Liver (tissue), 8 donors: ENCODE measurements at regions not wholly inside any gene's neighbourhood (a gene's known extent, or its start where the extent isn't known, plus 50 kb on each side); places are given as distances from the start of the nearest gene placed in this dataset.

Experiments
- DNase-seq: peaks from one replicate; pipeline ENCODE4 v3.0.0-alpha.2; 2017; ENCODE audit warnings: low spot score
- H3K27ac ChIP-seq, 2 donors: one replicate each; pipeline ENCODE4 v1.7.0; 2013; ENCODE audit warnings: inconsistent platforms in 2 of 2, low read length in 2 of 2, control low read depth in 1 of 2, low read depth in 1 of 2, mild to moderate bottlenecking in 1 of 2
- H3K27me3 ChIP-seq, 4 donors: one replicate each; pipeline versions ENCODE4 v1.6.1 to v1.7.0; 2013; ENCODE audit warnings: low read length in 3 of 4, inconsistent platforms in 1 of 4, mild to moderate bottlenecking in 1 of 4, moderate library complexity in 1 of 4; ENCODE audit not compliant: control insufficient read depth in 4 of 4, insufficient read depth in 4 of 4
- H3K36me3 ChIP-seq, 4 donors: one replicate each; pipeline versions ENCODE4 v1.6.1 to v1.7.0; 2013; ENCODE audit warnings: low read length in 3 of 4, mild to moderate bottlenecking in 3 of 4, low read depth in 1 of 4, moderate library complexity in 1 of 4; ENCODE audit not compliant: control insufficient read depth in 4 of 4, insufficient read depth in 3 of 4
- H3K4me1 ChIP-seq, 4 donors: one replicate each; pipeline versions ENCODE4 v1.6.1 to v1.7.0; 2013; ENCODE audit warnings: low read length in 3 of 4, mild to moderate bottlenecking in 3 of 4, moderate library complexity in 1 of 4; ENCODE audit not compliant: control insufficient read depth in 4 of 4, insufficient read depth in 4 of 4
- H3K4me3 ChIP-seq, 3 donors: one replicate each; pipeline versions ENCODE4 v1.6.1 to v1.7.0; 2013; ENCODE audit warnings: low read length in 3 of 3, control low read depth in 1 of 3, low read depth in 1 of 3, mild to moderate bottlenecking in 1 of 3
- H3K9ac ChIP-seq, 2 donors: one replicate each; pipeline ENCODE4 v1.7.0; 2013; ENCODE audit warnings: low read length in 2 of 2, mild to moderate bottlenecking in 2 of 2, moderate library complexity in 2 of 2, control low read depth in 1 of 2, low read depth in 1 of 2
- H3K9me3 ChIP-seq, 4 donors: one replicate each; pipeline versions ENCODE4 v1.6.1 to v1.7.0; 2013; ENCODE audit warnings: low read length in 3 of 4; ENCODE audit not compliant: control insufficient read depth in 4 of 4
- EGR1 ChIP-seq, 2 donors: IDR thresholded peaks; 2 replicates each; pipeline ENCODE4 v1.6.1; 2016 to 2018; ENCODE audit warnings: antibody characterized with exemption in 2 of 2, low read depth in 2 of 2
- GABPA ChIP-seq, 2 donors: IDR thresholded peaks in 1 of 2; conservative IDR thresholded peaks in 1 of 2; 2 replicates each; pipeline ENCODE4 v1.6.1; 2016; ENCODE audit warnings: antibody characterized with exemption in 2 of 2, mild to moderate bottlenecking in 1 of 2, moderate library complexity in 1 of 2
- HNF4A ChIP-seq, 2 donors: conservative IDR thresholded peaks; 2 replicates each; pipeline ENCODE4 v1.6.1; 2016; ENCODE audit warnings: antibody characterized with exemption in 2 of 2, mild to moderate bottlenecking in 2 of 2
- HNF4G ChIP-seq: IDR thresholded peaks from 2 replicates; pipeline ENCODE4 v1.6.1; 2016; ENCODE audit warnings: antibody characterized with exemption
- JUND ChIP-seq, 2 donors: IDR thresholded peaks; 2 replicates each; pipeline ENCODE4 v1.6.1; 2016; ENCODE audit warnings: antibody characterized with exemption in 2 of 2
- MAX ChIP-seq: IDR thresholded peaks from 2 replicates; pipeline ENCODE4 v1.6.1; 2016; ENCODE audit warnings: antibody characterized with exemption
- NR2F2 ChIP-seq: IDR thresholded peaks from 2 replicates; pipeline ENCODE4 v1.6.1; 2016; ENCODE audit warnings: antibody characterized with exemption
- RAD21 ChIP-seq, 2 donors: IDR thresholded peaks; 2 replicates each; pipeline ENCODE4 v1.6.1; 2016; ENCODE audit warnings: antibody characterized with exemption in 2 of 2, mild to moderate bottlenecking in 2 of 2
- REST ChIP-seq: IDR thresholded peaks from 2 replicates; pipeline ENCODE4 v1.6.1; 2016; ENCODE audit warnings: antibody characterized with exemption, mild to moderate bottlenecking
- RXRA ChIP-seq, 2 donors: IDR thresholded peaks; 2 replicates each; pipeline ENCODE4 v1.6.1; 2017 to 2018; ENCODE audit warnings: antibody characterized with exemption in 2 of 2, mild to moderate bottlenecking in 1 of 2
- SP1 ChIP-seq: IDR thresholded peaks from 2 replicates; pipeline ENCODE4 v1.6.1; 2018; ENCODE audit warnings: antibody characterized with exemption, mild to moderate bottlenecking
- YY1 ChIP-seq: IDR thresholded peaks from 2 replicates; pipeline ENCODE4 v1.6.1; 2016; ENCODE audit warnings: antibody characterized with exemption, mild to moderate bottlenecking
- ZBTB33 ChIP-seq: IDR thresholded peaks from 2 replicates; pipeline ENCODE4 v1.6.1; 2016; ENCODE audit warnings: antibody characterized with exemption
- WGBS: extraction: QIAGEN DNeasy Blood & Tissue Kit; methylation state at CpG from one replicate; pipeline ENCODE4 v1.1.7; 2013; 5-methylcytosine and 5-hydroxymethylcytosine counted together
- TF ChIP-seq, protein P1 (sequence below): fragments of 150-350 bp; IDR thresholded peaks from 2 replicates; pipeline ENCODE4 v1.5.1; 2017; ENCODE audit warnings: improper control_type of control experiment, low read depth, low read length; ENCODE audit not compliant: missing input control
- donor health status: healthy.
- donor health status: healthy.
- donor health status: healthy.
- donor health status: healthy.
- donor health status: healthy.

GRCh38 chr3:72587282-72587681 lies 261.0 kb downstream of the SHQ1 start:
- Histone ChIP-seq H3K4me1 (peaks cover 7 to 26% (median 23%) of the 10 kb centered on the region in 4 donors), H3K27me3 (no peaks in the 10 kb centered on the region), H3K4me3 (no peak overlapping the region), H3K9me3 (no peaks in the 10 kb centered on the region), H3K36me3 (no peaks in the 10 kb centered on the region), H3K27ac (no peak overlapping the region), H3K9ac (no peak overlapping the region)
- 94% methylated on average over 3 of the region's 3 CpGs for WGBS
- no peak for DNase-seq
- TF ChIP-seq NR2F2 (no peak), SP1 (no peak), HNF4A (conservative IDR thresholded peaks at IDR 0.05) (no peak), REST (no peak), YY1 (no peak), MAX (no peak), EGR1 (IDR thresholded peaks at IDR 0.05; ENCODE audit: low read depth in 2 of 2) (no peak)
- TF ChIP-seq, protein P1, sequence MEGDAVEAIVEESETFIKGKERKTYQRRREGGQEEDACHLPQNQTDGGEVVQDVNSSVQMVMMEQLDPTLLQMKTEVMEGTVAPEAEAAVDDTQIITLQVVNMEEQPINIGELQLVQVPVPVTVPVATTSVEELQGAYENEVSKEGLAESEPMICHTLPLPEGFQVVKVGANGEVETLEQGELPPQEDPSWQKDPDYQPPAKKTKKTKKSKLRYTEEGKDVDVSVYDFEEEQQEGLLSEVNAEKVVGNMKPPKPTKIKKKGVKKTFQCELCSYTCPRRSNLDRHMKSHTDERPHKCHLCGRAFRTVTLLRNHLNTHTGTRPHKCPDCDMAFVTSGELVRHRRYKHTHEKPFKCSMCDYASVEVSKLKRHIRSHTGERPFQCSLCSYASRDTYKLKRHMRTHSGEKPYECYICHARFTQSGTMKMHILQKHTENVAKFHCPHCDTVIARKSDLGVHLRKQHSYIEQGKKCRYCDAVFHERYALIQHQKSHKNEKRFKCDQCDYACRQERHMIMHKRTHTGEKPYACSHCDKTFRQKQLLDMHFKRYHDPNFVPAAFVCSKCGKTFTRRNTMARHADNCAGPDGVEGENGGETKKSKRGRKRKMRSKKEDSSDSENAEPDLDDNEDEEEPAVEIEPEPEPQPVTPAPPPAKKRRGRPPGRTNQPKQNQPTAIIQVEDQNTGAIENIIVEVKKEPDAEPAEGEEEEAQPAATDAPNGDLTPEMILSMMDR, result no peak

GRCh38 chr3:72586694-72587093 lies 261.6 kb downstream of the SHQ1 start:
- Histone ChIP-seq H3K4me1 (peaks cover 7 to 28% (median 24%) of the 10 kb centered on the region in 4 donors), H3K36me3 (no peaks in the 10 kb centered on the region), H3K9ac (no peak overlapping the region), H3K9me3 (no peaks in the 10 kb centered on the region), H3K27ac (no peak overlapping the region), H3K4me3 (no peak overlapping the region), H3K27me3 (no peaks in the 10 kb centered on the region)
- no peak for TF ChIP-seq EGR1 (IDR thresholded peaks at IDR 0.05; ENCODE audit: low read depth in 2 of 2)
- no peak for TF ChIP-seq RXRA (IDR thresholded peaks at IDR 0.05)
- DNase-seq, result no peak
- WGBS, result 94% methylated on average over 7 of the region's 7 CpGs

GRCh38 chr3:72585966-72586365 lies 262.3 kb downstream of the SHQ1 start:
- 92% methylated on average over 4 of the region's 4 CpGs for WGBS
- Histone ChIP-seq H3K27me3 (no peaks in the 10 kb centered on the region), H3K9ac (no peak overlapping the region), H3K4me1 (peaks cover 3 to 21% (median 17%) of the 10 kb centered on the region in 4 donors), H3K27ac (no peak overlapping the region), H3K4me3 (no peak overlapping the region), H3K36me3 (no peaks in the 10 kb centered on the region), H3K9me3 (no peaks in the 10 kb centered on the region)
- DNase-seq, result no peak
- no peak for TF ChIP-seq RXRA (IDR thresholded peaks at IDR 0.05)
- TF ChIP-seq JUND (IDR thresholded peaks at IDR 0.05), result no peak
- TF ChIP-seq HNF4G, result no peak
- no peak for TF ChIP-seq GABPA (IDR thresholded peaks at IDR 0.05 in 1 of 2, conservative IDR thresholded peaks at IDR 0.05 in 1 of 2)
- TF ChIP-seq SP1, result no peak
- no peak for TF ChIP-seq ZBTB33
- no peak for TF ChIP-seq RAD21 (IDR thresholded peaks at IDR 0.05)
